NCI-H146 treated with DMSO at 0.1 percent for 48 hours (cell line): ENCODE measurements at regions not wholly inside any gene's neighbourhood (a gene's known extent, or its start where the extent isn't known, plus 50 kb on each side); places are given as distances from the start of the nearest gene placed in this dataset.
"Not testable (repeated sequence)": the region's sequence is repeated elsewhere in the genome, so short reads cannot be mapped to it uniquely, and the experiment has no call there.

Experiments used
- DNase-seq: peaks from one replicate; lab custom pipeline; 2025; ENCODE audit not compliant: unreplicated experiment; lab: John Stamatoyannopoulos, UW

- no peak for DNase-seq
Measured at GRCh38 chr18:75694292-75694691, 266.8 kb upstream of the SMIM21 start.

DNA sequence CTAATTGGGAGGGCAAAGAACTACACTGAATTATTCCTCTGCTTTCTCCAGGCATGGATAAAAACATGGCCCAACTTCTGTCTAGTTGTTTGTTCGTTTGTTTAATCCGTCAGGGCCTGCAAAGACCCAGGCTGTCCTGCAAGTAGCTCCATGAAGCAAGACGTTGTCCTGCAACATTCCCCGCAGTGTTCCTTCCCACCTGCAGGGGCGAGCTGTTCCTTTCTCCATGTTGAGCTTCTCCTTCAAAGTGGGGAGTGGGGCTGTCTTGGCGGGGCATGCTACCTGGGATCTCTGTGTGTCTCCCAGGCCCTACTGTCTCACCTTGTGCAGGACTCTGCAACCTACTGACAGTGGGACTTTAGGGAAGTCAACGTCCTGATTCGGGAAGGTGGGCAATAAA is 264.0 kb upstream of the SMIM21 start:
- no peak for DNase-seq

DNA sequence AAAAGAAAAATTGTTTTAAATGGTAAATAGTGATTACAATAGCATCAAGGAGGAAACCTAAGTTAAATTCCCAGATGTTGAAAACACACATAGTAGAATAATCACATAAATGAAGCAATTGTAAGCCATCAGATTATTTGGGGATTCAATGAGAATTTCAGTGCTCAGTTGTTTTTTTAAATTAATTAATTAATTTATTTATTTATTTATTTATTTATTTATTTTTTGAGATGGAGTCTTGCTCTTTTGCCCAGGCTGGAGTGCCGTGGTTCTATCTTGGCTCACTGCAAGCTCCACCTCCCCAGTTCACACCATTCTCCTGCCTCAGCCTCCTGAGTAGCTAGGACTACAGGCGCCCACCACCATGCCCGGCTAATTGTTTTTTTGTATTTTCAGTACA is 262.8 kb upstream of the SMIM21 start:
- not testable (repeated sequence) for DNase-seq

DNA sequence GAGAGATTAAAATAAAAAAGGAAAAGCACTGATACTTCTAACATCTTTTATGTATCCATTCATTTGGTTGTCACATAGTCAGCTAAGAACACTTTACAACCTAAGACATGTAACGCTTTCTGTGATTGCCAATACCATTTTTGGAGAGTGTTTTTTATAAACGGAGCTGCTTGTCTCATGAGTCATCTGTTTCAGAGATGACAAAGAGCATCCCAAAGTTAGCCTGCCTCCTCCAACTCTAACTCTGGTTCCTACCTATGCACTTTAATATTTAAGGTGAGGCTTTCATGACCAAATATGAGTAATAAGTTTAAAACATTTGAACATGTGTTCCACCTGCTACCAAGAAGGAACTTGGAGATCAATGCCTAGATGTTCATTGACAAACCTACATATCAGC is 260.1 kb upstream of the SMIM21 start:
- DNase-seq: no peak

DNA sequence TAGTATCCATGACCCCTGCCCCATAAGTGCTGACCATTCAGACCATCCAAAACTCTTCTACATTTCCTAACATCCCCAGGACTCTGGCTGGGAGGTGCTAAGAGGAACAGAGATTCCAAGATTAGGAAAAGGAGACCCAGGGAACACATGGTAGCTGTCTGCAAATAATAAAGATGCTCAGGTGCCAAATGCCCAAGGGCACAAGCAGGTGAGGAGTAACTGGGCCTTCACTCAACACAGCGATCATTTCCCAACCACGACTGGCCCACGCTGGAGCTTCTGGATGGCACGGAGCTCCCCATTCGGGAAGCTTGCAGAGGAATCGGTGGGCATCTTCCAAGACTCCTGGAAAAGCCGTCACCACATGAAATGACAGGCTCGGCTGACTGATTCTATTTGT is 255.9 kb upstream of the SMIM21 start:
- DNase-seq: no peak

DNA sequence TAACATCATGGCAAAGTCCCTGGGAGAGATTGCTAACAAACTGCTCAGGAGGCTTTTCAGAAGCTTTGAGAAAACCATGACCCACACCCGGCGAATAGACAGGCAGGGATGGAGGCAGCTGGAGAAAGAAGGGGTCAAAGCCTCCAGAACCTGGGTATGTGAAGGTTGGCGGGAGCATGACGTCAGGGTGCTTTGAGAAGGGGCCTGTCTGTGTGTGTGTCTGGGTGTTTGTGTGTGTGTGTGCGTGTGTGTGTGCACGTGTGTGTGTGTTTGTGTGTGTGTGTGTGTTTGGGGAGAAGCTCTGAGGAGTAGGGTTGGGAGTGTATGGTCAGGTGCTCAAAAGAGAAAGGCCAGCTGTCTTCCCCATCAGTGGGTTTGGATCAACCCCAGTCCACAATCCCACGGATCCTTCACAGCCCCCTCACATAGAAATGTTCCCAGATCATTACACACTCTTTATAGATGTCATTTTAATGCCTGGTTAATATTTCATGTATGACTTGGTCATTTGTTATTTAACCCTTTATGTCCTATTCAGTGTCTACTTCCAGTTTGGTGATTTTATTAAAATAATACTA is 254.1 kb upstream of the SMIM21 start:
- DNase-seq: no peak

GRCh38 chr18:75679331-75679730 is 251.8 kb upstream of the SMIM21 start:
- no peak for DNase-seq

- no peak for DNase-seq
Measured at GRCh38 chr18:75678627-75679026, 251.1 kb upstream of the SMIM21 start.

GRCh38 chr18:75677696-75678455 is 250.4 kb upstream of the SMIM21 start:
- no peak for DNase-seq

DNA sequence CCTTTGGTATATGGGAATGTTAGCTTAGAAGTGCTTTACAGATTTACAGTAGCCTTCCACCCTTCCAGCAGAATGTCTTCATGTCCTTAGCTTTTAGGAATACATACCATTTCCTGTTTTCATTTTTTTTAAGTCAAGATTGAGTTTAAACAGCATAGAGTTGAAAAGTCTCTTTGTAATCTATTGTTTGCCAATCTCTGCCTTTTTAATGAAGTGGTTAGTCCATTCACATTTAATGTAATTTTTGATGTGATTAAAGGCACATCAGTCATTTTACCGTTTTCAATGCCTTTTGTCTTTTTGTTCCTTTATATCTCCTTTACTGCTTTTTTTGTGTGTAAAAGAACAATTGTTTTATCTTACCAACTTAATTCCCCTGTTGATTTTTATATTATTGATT is 233.4 kb upstream of the SMIM21 start:
- no peak for DNase-seq

- DNase-seq: no peak
Measured at GRCh38 chr18:75659535-75660023, 232.1 kb upstream of the SMIM21 start.

DNA sequence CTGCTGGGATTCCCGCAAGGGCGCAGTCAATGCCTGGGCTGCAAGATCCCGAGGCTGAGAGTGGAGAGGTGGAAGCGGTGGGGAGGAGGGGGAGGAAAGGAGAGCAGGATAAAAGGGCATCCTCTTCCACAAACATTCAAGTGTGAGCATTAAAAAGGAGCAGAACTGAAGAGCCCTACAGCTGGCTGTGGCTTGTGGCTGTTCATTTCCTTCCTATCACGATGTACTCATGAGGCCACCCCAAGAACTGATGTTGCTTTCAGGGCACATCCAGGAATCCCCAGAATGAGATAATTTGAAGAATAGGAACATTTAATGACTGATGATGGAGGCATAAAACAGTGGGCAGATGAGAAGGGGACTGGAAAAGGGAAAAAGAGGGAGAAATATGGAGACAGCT is 230.8 kb upstream of the SMIM21 start:
- no peak for DNase-seq

GRCh38 chr18:75656563-75657247 is 229.2 kb upstream of the SMIM21 start:
- DNase-seq: no peak

GRCh38 chr18:75656035-75656434 is 228.5 kb upstream of the SMIM21 start:
- DNase-seq: no peak

DNA sequence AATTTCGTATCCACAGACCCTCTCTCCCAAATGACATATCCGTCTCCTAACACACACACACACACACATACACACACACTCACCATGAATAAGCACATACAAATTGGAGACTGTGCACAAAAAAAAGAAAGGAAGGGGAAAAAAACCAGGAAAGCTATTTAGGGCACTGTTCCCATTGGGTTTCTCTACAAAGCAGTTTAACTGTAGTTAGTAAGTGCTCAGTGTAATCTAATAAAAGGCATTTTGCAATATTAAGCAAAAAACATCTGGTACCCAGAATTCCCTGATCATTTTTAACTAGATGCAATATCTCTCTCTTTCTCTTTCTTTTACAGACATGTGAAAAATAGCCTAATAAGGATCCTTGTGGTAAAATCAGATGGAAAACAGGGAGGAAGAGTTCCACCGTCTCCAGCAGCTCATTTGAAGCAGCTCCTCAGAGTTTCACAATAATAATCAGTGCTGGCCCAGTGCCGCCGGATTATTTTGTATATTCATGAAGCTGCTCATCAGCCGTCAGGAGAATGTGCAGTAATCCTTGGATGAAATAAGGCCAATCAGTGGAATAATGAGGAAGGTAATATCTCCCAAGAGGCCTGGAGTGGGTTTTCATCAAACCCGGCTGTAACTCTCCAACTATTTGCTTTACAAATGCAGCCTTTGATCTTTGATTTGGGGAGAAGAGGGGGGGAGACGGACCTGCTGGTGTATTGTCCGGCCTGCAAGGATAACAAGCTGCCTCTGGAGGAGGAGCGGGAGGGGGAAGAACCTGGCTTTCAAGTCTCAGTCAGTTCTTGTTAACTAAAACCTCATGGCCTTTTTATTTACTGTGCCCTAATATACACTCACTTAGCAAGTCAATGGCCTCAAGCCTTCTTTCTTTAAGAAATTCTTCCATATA is 227.6 kb upstream of the SMIM21 start:
- no peak for DNase-seq

GRCh38 chr18:75654386-75654785 is 226.9 kb upstream of the SMIM21 start:
- no peak for DNase-seq

DNA sequence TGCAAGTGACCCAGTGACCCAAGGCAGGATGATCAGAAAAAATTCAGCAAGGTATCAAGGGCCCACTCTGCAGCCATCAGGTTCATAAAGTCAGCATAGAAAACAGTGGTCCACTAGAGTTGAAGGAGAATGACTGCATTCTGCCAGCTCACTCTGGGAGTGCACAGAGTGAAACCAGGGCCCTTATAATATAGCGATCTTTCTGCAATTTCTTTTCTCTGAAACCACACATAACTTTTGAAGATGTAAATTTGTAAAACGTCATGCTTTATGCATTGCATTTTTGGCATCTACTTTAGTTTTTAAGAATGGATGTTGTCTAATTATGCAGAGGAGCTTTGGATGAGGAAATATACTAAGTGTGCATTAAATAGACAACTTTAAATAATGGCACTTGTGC is 225.0 kb upstream of the SMIM21 start:
- no peak for DNase-seq

DNA sequence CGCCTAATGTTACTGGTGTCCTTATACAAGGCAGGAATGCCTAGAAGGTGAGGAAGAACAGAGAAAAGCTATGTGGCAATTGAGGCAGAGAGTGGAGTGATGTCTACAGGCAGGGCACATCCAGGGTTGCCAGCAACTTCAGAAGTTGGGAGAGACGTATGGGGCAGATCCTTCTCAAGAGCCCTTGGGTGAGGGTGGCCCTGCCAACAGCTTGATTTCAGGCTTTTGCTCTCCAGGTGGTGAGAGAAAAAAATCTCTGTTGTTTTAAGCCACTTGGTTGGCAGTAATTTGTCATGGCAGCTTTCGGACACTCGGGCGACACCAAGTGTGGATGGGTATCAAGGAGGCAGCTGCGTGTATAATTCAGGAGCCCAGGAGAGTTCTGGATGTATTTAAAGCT is 217.4 kb upstream of the SMIM21 start:
- no peak for DNase-seq

DNA sequence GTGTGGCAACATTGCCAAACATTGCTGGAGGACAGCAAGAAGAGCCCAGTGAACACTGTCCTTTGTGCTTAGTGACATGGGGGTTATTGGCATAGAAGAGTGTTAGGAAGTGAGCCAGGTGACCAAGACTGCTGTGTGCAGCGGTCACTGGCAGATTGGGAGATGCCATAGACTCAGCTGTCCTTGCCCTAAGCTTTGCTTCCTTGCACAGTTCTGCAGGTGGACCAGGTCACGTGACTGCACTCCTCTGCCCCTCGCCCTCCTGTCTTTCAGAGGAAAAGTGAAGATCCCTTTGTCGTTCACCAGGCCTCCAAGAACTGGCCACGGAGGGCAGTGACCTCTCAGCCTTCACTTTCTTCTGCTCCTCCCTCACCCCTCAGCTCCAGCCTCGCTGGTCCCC is 215.6 kb upstream of the SMIM21 start:
- no peak for DNase-seq

DNA sequence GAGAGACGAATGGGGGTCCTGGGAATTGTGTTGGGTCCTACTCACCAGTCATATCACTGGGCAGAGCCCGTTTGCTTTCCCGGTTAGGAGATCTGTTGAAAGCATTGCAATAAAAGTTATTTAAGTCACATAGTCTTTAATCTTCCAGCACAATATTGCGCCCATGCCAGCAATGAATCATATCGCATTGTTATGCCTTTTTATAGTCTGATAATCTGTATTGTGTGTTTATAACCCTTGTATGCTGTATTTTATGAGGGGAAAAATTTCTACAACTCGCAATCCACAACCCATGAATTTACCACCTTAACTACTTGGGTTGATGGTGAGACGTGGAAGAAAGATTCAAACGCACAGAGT is 211.9 kb upstream of the SMIM21 start:
- no peak for DNase-seq

- no peak for DNase-seq
Measured at GRCh38 chr18:75638776-75639471, 211.4 kb upstream of the SMIM21 start.
